ENCODE measurements at regions not wholly inside any gene's neighbourhood (a gene's known extent, or its start where the extent isn't known, plus 50 kb on each side); places are given as distances from the start of the nearest gene placed in this dataset.

GRCh38 chr1:244937099-244937498 is 72.8 kb upstream of the HNRNPU start:
- no peak for DNase-seq

DNA sequence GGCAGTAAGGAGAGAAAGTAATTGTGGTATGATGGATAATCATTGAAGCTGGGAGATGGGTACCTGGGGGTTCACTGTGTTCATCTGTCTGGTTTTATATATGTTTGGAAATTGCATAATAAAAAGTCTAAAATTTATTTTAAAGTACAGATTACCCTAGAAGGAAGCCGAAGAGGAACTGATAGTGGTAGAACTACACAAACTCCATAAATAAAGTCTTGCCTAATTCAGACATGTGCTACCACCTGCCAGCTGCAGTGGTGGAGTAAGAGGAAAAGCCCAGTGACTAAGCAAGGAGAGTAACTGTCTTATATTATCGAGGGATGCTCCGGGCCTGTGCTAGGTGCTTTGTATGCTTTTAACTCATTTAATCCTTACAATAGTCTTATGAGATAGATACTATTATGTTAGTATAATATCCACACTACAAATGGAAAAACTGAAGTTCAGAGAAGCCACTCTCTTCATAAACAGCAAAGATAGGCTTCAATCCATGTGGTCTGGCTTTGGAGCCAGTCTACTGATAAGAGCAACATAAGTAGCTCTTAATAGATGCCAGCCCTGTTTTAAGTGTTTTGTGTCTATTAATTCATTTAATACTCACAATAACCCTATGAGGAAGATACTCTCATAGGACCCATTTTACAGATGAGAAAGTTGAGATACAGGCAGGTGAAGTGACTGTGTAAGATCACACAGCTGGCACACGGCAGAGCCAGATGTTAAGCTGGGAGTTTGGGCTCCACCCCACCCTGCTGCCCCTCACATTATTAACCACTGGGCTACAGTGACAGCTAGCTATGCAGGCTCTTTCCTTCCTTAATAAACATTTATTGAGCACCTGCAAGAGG is 56.8 kb upstream of the HNRNPU start:
- DNase-seq = peak; percentile 70 to 78

GRCh38 chr1:244919320-244920282 is 55.3 kb upstream of the HNRNPU start:
- DNase-seq = peak in 1 of 2 donors; percentile 4

DNA sequence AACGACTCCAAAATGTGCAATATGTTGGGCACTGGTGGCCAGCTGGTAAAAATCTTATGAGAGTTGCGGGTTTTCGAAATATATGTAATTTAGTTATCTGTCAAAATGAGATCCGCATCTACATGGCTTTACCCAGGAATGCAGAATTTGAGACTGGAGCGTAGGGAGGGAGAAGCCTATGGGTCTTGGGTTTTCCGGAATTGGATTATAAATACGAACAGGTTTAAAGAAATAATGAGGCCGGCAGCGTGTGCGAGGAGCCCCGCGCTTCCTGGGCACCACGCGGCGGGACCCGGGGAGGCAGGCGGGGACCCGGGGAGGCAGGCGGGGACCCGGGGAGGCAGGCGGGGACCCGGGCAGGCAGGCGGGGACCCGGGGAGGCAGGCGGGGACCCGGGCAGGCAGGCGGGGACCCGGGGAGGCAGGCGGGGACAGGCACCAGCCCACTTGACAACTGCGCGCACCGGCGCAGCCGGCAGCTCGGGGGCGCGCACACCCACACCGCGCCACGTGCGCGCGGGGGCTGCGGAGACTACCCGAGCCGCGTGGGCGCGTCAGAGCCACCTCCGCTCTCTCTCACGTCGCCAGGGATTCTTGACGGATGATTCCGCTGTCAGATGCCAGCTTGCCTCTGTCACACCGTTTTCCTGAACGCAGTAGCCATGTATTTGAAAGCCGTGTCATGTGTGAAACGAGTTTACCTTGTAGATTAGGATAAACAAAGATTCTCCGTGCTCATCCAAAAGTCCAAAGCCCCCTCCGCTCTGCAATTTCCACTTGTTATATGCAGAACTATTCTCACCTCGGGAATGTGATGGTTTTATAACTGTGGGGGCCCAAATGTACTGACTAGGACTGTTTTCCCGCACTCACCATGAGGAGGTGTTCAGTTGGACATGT is 54.3 kb upstream of the HNRNPU start:
- DNase-seq = peak; percentile 22 to 68

DNA sequence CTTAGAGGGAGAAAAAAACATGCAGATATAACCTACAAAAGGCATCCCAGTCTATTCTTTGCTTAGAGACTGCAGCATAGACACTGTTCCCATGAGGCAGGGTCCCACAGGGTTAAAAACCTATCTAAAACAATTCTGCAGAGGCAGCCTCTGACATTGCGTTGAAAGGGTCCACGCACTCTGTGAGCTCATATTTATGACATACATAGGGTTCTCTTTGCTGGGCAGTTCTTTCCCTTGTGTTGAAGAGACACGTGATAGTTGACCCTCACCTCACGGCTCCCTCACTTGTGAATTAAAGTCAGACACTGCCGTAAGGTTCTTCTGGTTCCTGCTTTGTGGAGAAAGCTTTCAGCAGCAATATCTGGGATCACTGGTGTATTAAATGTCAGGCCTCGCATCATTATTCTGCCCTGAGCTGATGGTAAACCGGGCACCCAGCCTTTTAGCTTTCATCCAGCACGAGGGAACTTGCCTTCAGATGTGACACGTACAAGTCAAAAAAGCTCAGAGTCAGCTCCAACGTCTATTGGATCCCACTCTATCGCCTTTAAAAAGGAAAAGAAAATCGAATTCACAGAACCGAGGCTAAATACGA is 52.8 kb upstream of the HNRNPU start:
- no peak for DNase-seq

DNA sequence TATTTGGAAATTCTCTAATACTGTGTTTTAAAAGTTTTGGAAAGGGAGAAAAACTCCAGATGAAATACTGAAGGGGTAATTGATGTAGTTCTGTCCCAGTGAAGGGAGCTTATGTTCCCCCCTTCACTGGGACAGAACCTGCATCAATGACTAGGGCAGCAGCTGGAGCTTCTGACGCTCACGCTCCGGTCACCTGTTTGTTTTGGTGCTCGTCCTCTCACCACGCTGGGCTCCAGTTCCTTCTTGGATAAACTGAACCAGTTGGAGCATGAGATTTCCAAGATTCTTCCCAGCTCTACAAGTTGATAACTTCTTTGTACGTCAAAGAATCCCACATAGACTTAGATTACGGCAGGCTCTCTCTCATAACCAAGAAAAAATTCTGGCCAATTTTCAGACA is 51.4 kb upstream of the HNRNPU start:
- no peak for DNase-seq

DNA sequence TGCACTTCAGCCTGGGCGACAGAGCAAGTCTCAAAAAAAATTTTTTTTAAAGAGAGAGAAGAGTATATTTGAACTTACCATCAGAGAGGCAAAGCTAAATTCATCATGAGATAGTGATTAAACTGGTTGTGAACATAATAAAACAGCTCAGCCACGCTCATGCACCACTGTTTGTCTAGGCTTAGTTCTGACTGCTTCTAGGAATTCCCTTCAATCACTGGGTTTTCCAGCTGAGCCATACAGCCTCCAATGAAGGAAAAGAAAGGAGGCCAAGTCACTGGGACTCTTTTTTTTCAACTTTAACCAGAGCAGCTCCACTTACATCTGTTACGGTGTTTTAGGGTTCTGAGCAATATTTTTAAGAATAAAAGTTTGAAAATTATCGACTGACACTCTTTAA is 50.4 kb upstream of the HNRNPU start:
- DNase-seq = no peak

Data from inflammatory macrophage (primary cell).